Endothelial cell of umbilical vein (primary cell): ENCODE measurements at regions not wholly inside any gene's neighbourhood (a gene's known extent, or its start where the extent isn't known, plus 50 kb on each side); places are given as distances from the start of the nearest gene placed in this dataset.

Experiments used
- BruUV-seq: library from RNA; stranded (reverse); fragments of 400-500 nt; replicated peaks from 2 replicates; lab custom pipeline; 2021; lab: Mats Ljungman, UMichigan
- CTCF ChIA-PET: fragments of 300-600, 350-600 bp; sonication (Branson Sonifier 250); formaldehyde crosslinking; loops from one replicate; lab custom pipeline; 2021; ENCODE audit warnings: antibody characterized with exemption, inconsistent platforms; lab: Charles Lee
- POLR2A ChIA-PET: fragments of 300-600, 350-600 bp; sonication (Branson Sonifier 250); formaldehyde crosslinking; loops from one replicate; lab custom pipeline; 2021; ENCODE audit warnings: antibody characterized with exemption, inconsistent platforms; lab: Charles Lee
- DNase-seq: peaks from one replicate; pipeline ENCODE4 v3.0.0-alpha.2; 2011; ENCODE audit warnings: low read depth, low spot score
- FAIRE-seq: peaks from 2 replicates; lab custom pipeline; 2011; peaks lifted over from hg19 to GRCh38; lab: Jason Lieb, UNC
- H2AFZ ChIP-seq: 2 replicates; pipeline ENCODE4 v1.6.0; 2012; ENCODE audit warnings: low read depth, low read length, control low read depth, inconsistent platforms
- H3K27ac ChIP-seq: 2 replicates; pipeline ENCODE4 v1.5.1; 2011; ENCODE audit warnings: low read depth, mild to moderate bottlenecking, control low read depth, low read length, moderate library complexity; ENCODE audit not compliant: insufficient read depth
- H3K27me3 ChIP-seq, 2 experiments: 2 replicates each; pipeline versions ENCODE4 v1.6.0 to v1.6.1; 2011; ENCODE audit warnings: low read length in 2 of 2, mixed read lengths in 1 of 2; ENCODE audit not compliant: control insufficient read depth in 2 of 2, insufficient read depth in 2 of 2
- H3K36me3 ChIP-seq, 2 experiments: 2 replicates in 1 of 2; 3 replicates in 1 of 2; pipeline ENCODE4 v1.5.1; 2011; ENCODE audit warnings: low read length in 2 of 2, mild to moderate bottlenecking in 1 of 2, moderate library complexity in 1 of 2; ENCODE audit not compliant: control insufficient read depth in 2 of 2, insufficient read depth in 2 of 2; ENCODE audit errors: extremely low read depth in 1 of 2
- H3K4me1 ChIP-seq: 3 replicates; pipeline ENCODE4 v1.5.1; 2011; ENCODE audit warnings: mild to moderate bottlenecking, low read length; ENCODE audit not compliant: control insufficient read depth, insufficient read depth; ENCODE audit errors: extremely low read depth
- H3K4me2 ChIP-seq: 2 replicates; pipeline ENCODE4 v1.6.1; 2011; ENCODE audit warnings: low read length, control low read depth, mixed read lengths; ENCODE audit not compliant: insufficient read depth
- H3K4me3 ChIP-seq, 3 experiments: fragments of 200-600 bp in 1 of 3; sonication (generic), shearing (Covaris generic) in 1 of 3; replicated peaks in 1 of 3; 2 replicates each; pipeline ENCODE4 v1.5.1; 2011 to 2016; ENCODE audit warnings: control low read depth in 3 of 3, low read length in 3 of 3, mild to moderate bottlenecking in 2 of 3, inconsistent platforms in 1 of 3, low read depth in 1 of 3, moderate library complexity in 1 of 3; ENCODE audit not compliant: insufficient read depth in 1 of 3
- H3K79me2 ChIP-seq: 2 replicates; pipeline ENCODE4 v1.6.0; 2012; ENCODE audit warnings: low read length, inconsistent platforms; ENCODE audit not compliant: control insufficient read depth, insufficient read depth
- H3K9ac ChIP-seq: replicated peaks from 2 replicates; pipeline ENCODE3; 2011; ENCODE audit warnings: low read length, control low read depth; ENCODE audit not compliant: insufficient read depth; ENCODE audit errors: extremely low read depth
- H3K9me1 ChIP-seq: replicated peaks from 3 replicates; pipeline ENCODE4 v1.6.0; 2011; ENCODE audit warnings: mild to moderate bottlenecking, low read length; ENCODE audit not compliant: control insufficient read depth, insufficient read depth; ENCODE audit errors: extremely low read depth
- H3K9me3 ChIP-seq: replicated peaks from 2 replicates; pipeline ENCODE4 v1.5.1; 2012; ENCODE audit warnings: low read length, inconsistent platforms; ENCODE audit not compliant: control insufficient read depth, insufficient read depth
- H4K20me1 ChIP-seq: replicated peaks from 2 replicates; pipeline ENCODE3; 2011; ENCODE audit warnings: mild to moderate bottlenecking, low read length; ENCODE audit not compliant: control insufficient read depth, insufficient read depth; ENCODE audit errors: extremely low read depth
- FOS ChIP-seq: IDR thresholded peaks from 2 replicates; pipeline ENCODE4 v1.6.1; 2011; ENCODE audit warnings: mild to moderate bottlenecking, low read length, moderate library complexity, borderline replicate concordance; ENCODE audit not compliant: insufficient read depth
- GATA2 ChIP-seq: IDR thresholded peaks from 2 replicates; pipeline ENCODE4 v1.7.0; 2011; ENCODE audit warnings: low read depth, mild to moderate bottlenecking, moderate library complexity, mixed read lengths, low read length; ENCODE audit not compliant: insufficient read length, insufficient read depth
- JUN ChIP-seq: IDR thresholded peaks from 2 replicates; pipeline ENCODE4 v1.6.1; 2011; ENCODE audit warnings: borderline replicate concordance, low read depth; ENCODE audit not compliant: insufficient read length, insufficient read depth
- MYC ChIP-seq: IDR thresholded peaks from one replicate; pipeline ENCODE4 v1.6.1; 2011; ENCODE audit warnings: mild to moderate bottlenecking, low read depth, low read length
- POLR2A ChIP-seq: IDR thresholded peaks from 2 replicates; pipeline ENCODE4 v1.6.1; 2012; ENCODE audit warnings: low read depth, mild to moderate bottlenecking, control low read depth, low read length
- dilution Hi-C: fragments of 300-500 bp; cut with MboI; formaldehyde crosslinking; loops from one replicate; pipeline ENCODE4 v1.15.0; 2019; ENCODE audit warnings: low sequenced_read_pairs; ENCODE audit not compliant: extremely low pct_ligation_motif_present
- intact Hi-C: fragments of 100-400 bp; cut with micrococcal nuclease; formaldehyde crosslinking; loops from one replicate; pipeline ENCODE4 v1.10.0; 2022
- TF ChIP-seq, protein P1 (sequence below): IDR thresholded peaks from 2 replicates; pipeline ENCODE4 v1.6.1; 2011; ENCODE audit not compliant: insufficient read depth, insufficient read length
- TF ChIP-seq, protein P2 (sequence below), 2 donors: IDR thresholded peaks; 1 replicate in 1 of 2; 2 replicates in 1 of 2; pipeline ENCODE4 v1.5.1; 2011; ENCODE audit warnings: low read length in 2 of 2, mild to moderate bottlenecking in 2 of 2, moderate library complexity in 2 of 2, control low read depth in 1 of 2, inconsistent platforms in 1 of 2, low read depth in 1 of 2; ENCODE audit not compliant: insufficient read depth in 1 of 2; ENCODE audit errors: extremely low read depth in 1 of 2

DNA sequence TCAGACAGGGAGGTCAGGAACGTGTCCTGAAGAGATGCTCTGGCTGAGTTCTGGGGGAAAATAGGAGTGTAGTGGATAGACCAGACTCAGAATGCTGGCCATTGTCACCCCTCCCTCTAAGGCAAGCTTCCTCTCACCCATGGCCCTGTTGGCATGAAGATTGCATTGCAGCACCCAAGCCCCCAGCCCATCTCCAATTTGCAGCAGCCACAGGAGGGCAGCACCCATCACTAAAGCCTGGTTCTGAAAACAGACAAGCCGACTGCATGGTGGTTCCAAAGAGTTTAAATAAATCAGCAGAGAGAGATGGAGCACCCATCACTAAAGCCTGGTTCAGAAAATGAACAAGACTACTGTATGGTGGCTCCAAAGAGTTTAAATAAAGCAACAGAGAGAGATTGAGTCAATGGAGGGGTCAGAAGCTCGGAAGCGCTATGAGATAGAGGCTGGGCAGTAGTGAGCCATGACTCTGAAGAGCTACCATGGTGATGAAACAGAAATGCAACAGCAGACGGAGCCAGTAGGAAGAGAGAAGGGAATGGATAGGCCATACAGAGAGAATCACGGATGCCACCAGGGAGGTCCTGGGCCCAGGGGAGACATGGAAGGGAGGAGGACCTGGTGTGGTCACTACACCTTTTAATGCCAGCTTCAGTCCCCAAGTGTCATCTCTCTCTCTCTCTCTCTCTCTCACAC is 237.9 kb upstream of the MYO3A start:
- CTCF ChIA-PET = no interaction called here
- dilution Hi-C loops = no loop called here
- FAIRE-seq (no peak), DNase-seq (no peak)
- Histone ChIP-seq H3K4me1 (no peaks in the 10 kb centered on the region), H3K79me2 (no peaks in the 10 kb centered on the region), H3K9me3 (no peaks in the 10 kb centered on the region), H3K27me3 (no peaks in the 10 kb centered on the region), H4K20me1 (no peaks in the 10 kb centered on the region), H2AFZ (no peak overlapping the region), H3K4me3 (no peak overlapping the region), H3K27ac (no peak overlapping the region), H3K4me2 (no peak overlapping the region), H3K9me1 (no peaks in the 10 kb centered on the region), H3K36me3 (no peaks in the 10 kb centered on the region), H3K9ac (no peak overlapping the region)
- intact Hi-C loops = no loop called here
- BruUV-seq = no TSS peak
- TF ChIP-seq, protein P1, sequence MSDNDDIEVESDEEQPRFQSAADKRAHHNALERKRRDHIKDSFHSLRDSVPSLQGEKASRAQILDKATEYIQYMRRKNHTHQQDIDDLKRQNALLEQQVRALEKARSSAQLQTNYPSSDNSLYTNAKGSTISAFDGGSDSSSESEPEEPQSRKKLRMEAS = no peak
- TF ChIP-seq MYC (no peak), POLR2A (no peak), GATA2 (no peak), FOS (no peak), JUN (no peak)
- TF ChIP-seq, protein P2, sequence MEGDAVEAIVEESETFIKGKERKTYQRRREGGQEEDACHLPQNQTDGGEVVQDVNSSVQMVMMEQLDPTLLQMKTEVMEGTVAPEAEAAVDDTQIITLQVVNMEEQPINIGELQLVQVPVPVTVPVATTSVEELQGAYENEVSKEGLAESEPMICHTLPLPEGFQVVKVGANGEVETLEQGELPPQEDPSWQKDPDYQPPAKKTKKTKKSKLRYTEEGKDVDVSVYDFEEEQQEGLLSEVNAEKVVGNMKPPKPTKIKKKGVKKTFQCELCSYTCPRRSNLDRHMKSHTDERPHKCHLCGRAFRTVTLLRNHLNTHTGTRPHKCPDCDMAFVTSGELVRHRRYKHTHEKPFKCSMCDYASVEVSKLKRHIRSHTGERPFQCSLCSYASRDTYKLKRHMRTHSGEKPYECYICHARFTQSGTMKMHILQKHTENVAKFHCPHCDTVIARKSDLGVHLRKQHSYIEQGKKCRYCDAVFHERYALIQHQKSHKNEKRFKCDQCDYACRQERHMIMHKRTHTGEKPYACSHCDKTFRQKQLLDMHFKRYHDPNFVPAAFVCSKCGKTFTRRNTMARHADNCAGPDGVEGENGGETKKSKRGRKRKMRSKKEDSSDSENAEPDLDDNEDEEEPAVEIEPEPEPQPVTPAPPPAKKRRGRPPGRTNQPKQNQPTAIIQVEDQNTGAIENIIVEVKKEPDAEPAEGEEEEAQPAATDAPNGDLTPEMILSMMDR (IDR thresholded peaks at IDR 0.05; ENCODE audit: extremely low read depth in 1 of 2, insufficient read depth in 1 of 2, low read depth in 1 of 2, low read length in 2 of 2) = no peak
- POLR2A ChIA-PET = no interaction called here
